Activated CD8-positive, alpha-beta memory T cell treated with anti-CD3 and anti-CD28 coated beads, Interleukin-2, amount 50 U/mL, for 1 hour (primary cell): ENCODE measurements at regions not wholly inside any gene's neighbourhood (a gene's known extent, or its start where the extent isn't known, plus 50 kb on each side); places are given as distances from the start of the nearest gene placed in this dataset.

Source experiments
- DNase-seq: peaks from one replicate; pipeline ENCODE4 v3.0.0-alpha.2; 2020; ENCODE audit errors: extremely low read depth

- no peak for DNase-seq
These were observed 132.9 kb upstream of the ZMIZ1 start for GRCh38 chr10:78935697-78936407.

GRCh38 chr10:78936412-78937342, 132.1 kb upstream of the ZMIZ1 start:
- DNase-seq, result no peak

GRCh38 chr10:78937393-78937792, 131.4 kb upstream of the ZMIZ1 start:
- DNase-seq, result no peak

- no peak for DNase-seq
These were observed 130.7 kb upstream of the ZMIZ1 start for GRCh38 chr10:78937800-78938694.

GRCh38 chr10:78938695-78939672, 129.8 kb upstream of the ZMIZ1 start:
- DNase-seq, result no peak

- DNase-seq, result no peak
These were observed 126.7 kb upstream of the ZMIZ1 start for GRCh38 chr10:78942091-78942501.

GRCh38 chr10:78944723-78945312, 123.9 kb upstream of the ZMIZ1 start:
- no peak for DNase-seq

- no peak for DNase-seq
These were observed 122.9 kb upstream of the ZMIZ1 start for GRCh38 chr10:78945838-78946237.

GRCh38 chr10:78947226-78947625, 121.5 kb upstream of the ZMIZ1 start:
- no peak for DNase-seq

- DNase-seq, result no peak
These were observed 121.0 kb upstream of the ZMIZ1 start for GRCh38 chr10:78947733-78948132.

- no peak for DNase-seq
These were observed 120.1 kb upstream of the ZMIZ1 start for GRCh38 chr10:78948621-78949030.

GRCh38 chr10:78950656-78951587, 117.8 kb upstream of the ZMIZ1 start:
- no peak for DNase-seq

- DNase-seq, result no peak
These were observed 116.7 kb upstream of the ZMIZ1 start for GRCh38 chr10:78952030-78952429.

GRCh38 chr10:78952686-78953085, 116.1 kb upstream of the ZMIZ1 start:
- no peak for DNase-seq

- no peak for DNase-seq
These were observed 115.5 kb upstream of the ZMIZ1 start for GRCh38 chr10:78953113-78953798.

- DNase-seq, result no peak
These were observed 114.9 kb upstream of the ZMIZ1 start for GRCh38 chr10:78953799-78954297.

- no peak for DNase-seq
These were observed 114.1 kb upstream of the ZMIZ1 start for GRCh38 chr10:78954689-78955088.

GRCh38 chr10:78955206-78955605, 113.6 kb upstream of the ZMIZ1 start:
- no peak for DNase-seq
